Testis (tissue), 2 donors: ENCODE measurements at regions not wholly inside any gene's neighbourhood (a gene's known extent, or its start where the extent isn't known, plus 50 kb on each side); places are given as distances from the start of the nearest gene placed in this dataset.

Experiments
- CTCF ChIP-seq, 3 experiments: fragments of 450-650 bp in 2 of 3; fragments of 200-600 bp in 1 of 3; sonication (generic) in 1 of 3; IDR thresholded peaks; one replicate each; pipeline ENCODE4 v1.5.1; 2016 to 2019; ENCODE audit warnings: antibody characterized with exemption in 3 of 3, mild to moderate bottlenecking in 2 of 3, moderate library complexity in 1 of 3
- POLR2A ChIP-seq: fragments of 450-650 bp; IDR thresholded peaks from one replicate; pipeline ENCODE4 v1.6.1; 2017; ENCODE audit warnings: antibody characterized with exemption, mild to moderate bottlenecking, moderate library complexity

- TF ChIP-seq POLR2A = no peak
- TF ChIP-seq CTCF (IDR thresholded peaks at IDR 0.05) = no peak
Measured at GRCh38 chr4:125464146-125464545, 149.4 kb downstream of the FAT4 start.
